Adrenal gland (tissue), 5 donors: ENCODE measurements at regions not wholly inside any gene's neighbourhood (a gene's known extent, or its start where the extent isn't known, plus 50 kb on each side); places are given as distances from the start of the nearest gene placed in this dataset.

Source experiments
- POLR2A ChIP-seq, 2 donors: fragments of 450-650 bp; IDR thresholded peaks; one replicate each; pipeline ENCODE4 v1.6.1; 2017; ENCODE audit warnings: antibody characterized with exemption in 2 of 2, mild to moderate bottlenecking in 2 of 2, moderate library complexity in 1 of 2
- TF ChIP-seq, protein P1 (sequence below), 6 experiments: fragments of 450-650 bp in 4 of 6; fragments of 200-600 bp in 2 of 6; sonication (generic) in 1 of 6; IDR thresholded peaks; 1 replicate in 5 of 6; 2 replicates in 1 of 6; pipeline versions ENCODE4 v1.5.1 to v1.8.0; 2016 to 2021; ENCODE audit warnings: antibody characterized with exemption in 6 of 6, mild to moderate bottlenecking in 2 of 6, moderate library complexity in 1 of 6
- donor health status: DM: no; HTN: no; CAD: no.

DNA sequence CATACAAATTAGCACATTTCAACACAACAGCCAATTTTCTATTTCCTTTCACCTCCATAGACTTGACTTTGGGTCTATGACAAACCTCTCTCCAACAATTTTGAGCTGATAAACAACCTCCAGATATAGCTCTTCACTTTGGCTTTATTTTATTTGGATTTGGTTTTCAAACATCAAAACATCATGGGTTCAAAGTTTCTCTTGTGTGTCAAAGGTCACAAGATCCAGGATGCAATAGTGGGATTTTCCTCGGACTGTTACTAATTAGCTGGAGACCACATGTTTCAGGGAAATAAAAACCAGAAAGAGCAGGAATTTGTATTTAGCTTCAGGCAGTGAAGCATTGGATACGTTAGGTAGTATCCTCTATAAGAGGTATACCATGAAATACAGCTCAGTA is 351.0 kb upstream of the SOX9 start:
- TF ChIP-seq, protein P1, sequence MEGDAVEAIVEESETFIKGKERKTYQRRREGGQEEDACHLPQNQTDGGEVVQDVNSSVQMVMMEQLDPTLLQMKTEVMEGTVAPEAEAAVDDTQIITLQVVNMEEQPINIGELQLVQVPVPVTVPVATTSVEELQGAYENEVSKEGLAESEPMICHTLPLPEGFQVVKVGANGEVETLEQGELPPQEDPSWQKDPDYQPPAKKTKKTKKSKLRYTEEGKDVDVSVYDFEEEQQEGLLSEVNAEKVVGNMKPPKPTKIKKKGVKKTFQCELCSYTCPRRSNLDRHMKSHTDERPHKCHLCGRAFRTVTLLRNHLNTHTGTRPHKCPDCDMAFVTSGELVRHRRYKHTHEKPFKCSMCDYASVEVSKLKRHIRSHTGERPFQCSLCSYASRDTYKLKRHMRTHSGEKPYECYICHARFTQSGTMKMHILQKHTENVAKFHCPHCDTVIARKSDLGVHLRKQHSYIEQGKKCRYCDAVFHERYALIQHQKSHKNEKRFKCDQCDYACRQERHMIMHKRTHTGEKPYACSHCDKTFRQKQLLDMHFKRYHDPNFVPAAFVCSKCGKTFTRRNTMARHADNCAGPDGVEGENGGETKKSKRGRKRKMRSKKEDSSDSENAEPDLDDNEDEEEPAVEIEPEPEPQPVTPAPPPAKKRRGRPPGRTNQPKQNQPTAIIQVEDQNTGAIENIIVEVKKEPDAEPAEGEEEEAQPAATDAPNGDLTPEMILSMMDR (IDR thresholded peaks at IDR 0.05), result no peak
- no peak for TF ChIP-seq POLR2A (IDR thresholded peaks at IDR 0.05)
